Activated naive CD4-positive, alpha-beta T cell treated with anti-CD3 and anti-CD28 coated beads, Interleukin-2, amount 50 U/mL, for 72 hours (primary cell): ENCODE measurements at regions not wholly inside any gene's neighbourhood (a gene's known extent, or its start where the extent isn't known, plus 50 kb on each side); places are given as distances from the start of the nearest gene placed in this dataset.
"Not testable (repeated sequence)": the region's sequence is repeated elsewhere in the genome, so short reads cannot be mapped to it uniquely, and the experiment has no call there.

ENCODE experiments used
- ATAC-seq, 2 donors: fragments of 150-1000 bp; cut with Tn5 transposase; 2 replicates each; pipeline ENCODE4 v1.10.0; 2021; ENCODE audit warnings: mild to moderate bottlenecking in 2 of 2, moderate library complexity in 2 of 2
- DNase-seq, 2 donors: peaks; one replicate each; pipeline ENCODE4 v3.0.0; 2021 to 2022; ENCODE audit warnings: low spot score in 2 of 2
- H3K27ac Mint-ChIP-seq, 2 donors: one replicate each; pipeline ENCODE4 v1.8.0; 2022; ENCODE audit warnings: mild to moderate bottlenecking in 2 of 2, mixed read lengths in 2 of 2
- H3K36me3 Mint-ChIP-seq, 2 donors: one replicate each; pipeline ENCODE4 v1.8.0; 2022; ENCODE audit warnings: mixed read lengths in 2 of 2
- H3K9me3 Mint-ChIP-seq, 2 donors: one replicate each; pipeline ENCODE4 v1.8.0; 2022; ENCODE audit warnings: mixed read lengths in 2 of 2

DNA sequence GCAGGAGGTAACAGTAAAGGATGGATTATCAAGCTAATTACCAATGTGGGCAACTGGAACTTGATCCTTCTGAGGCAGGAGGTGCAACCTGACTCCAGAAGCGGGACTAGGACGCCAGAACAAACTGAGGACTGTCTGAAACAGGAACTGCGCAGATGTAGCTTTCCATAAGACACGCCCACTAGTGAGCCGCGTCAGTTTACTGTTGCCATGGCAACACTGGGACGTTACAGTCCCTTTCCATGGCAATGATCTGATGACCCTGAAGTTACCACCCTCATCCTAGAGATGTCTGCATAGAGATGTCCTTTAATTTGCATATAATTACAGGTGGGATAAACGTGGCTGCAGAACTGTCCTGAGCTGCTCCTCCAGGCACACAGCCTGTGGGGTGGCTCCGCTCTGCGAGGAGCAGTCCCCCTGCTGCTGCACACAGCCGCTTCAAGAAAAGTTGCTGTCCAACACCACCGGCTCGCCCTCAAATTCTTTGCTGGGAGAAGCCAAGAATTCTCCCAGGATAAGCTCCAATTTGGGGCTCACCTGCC lies 816.6 kb downstream of the UQCRFS1 start:
- peaks cover 0 to 6% of the 10 kb centered on the region in 2 donors for H3K36me3 Mint-ChIP-seq
- ATAC-seq (no peak), DNase-seq (no peak)
- no peak overlapping the region for H3K27ac Mint-ChIP-seq
- peaks cover 3 to 7% of the 10 kb centered on the region in 2 donors for H3K9me3 Mint-ChIP-seq

DNA sequence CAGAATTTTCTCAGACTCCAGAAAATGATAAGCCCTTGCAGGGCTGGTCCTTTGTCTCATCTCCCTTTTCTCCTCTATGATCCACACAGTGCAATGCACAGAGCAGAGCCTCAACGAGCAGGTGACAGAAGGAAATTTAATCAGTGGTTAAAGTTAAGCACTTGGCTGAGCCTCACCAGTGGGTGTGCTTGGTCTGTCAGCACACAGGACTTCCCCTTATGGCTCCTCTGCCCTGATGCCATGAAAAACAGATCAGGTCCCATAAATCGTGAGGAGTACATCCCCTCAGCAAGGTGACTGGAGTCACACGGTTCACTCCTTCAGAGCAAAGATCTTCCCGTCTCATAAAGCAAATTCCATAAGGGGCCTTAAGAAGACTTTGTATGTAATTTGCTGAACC lies 818.2 kb downstream of the UQCRFS1 start:
- H3K9me3 Mint-ChIP-seq, result peaks cover 7 to 8% of the 10 kb centered on the region in 2 donors
- no peak overlapping the region for H3K27ac Mint-ChIP-seq
- no peak for ATAC-seq
- DNase-seq, result no peak
- H3K36me3 Mint-ChIP-seq, result peaks cover 0 to 5% of the 10 kb centered on the region in 2 donors

DNA sequence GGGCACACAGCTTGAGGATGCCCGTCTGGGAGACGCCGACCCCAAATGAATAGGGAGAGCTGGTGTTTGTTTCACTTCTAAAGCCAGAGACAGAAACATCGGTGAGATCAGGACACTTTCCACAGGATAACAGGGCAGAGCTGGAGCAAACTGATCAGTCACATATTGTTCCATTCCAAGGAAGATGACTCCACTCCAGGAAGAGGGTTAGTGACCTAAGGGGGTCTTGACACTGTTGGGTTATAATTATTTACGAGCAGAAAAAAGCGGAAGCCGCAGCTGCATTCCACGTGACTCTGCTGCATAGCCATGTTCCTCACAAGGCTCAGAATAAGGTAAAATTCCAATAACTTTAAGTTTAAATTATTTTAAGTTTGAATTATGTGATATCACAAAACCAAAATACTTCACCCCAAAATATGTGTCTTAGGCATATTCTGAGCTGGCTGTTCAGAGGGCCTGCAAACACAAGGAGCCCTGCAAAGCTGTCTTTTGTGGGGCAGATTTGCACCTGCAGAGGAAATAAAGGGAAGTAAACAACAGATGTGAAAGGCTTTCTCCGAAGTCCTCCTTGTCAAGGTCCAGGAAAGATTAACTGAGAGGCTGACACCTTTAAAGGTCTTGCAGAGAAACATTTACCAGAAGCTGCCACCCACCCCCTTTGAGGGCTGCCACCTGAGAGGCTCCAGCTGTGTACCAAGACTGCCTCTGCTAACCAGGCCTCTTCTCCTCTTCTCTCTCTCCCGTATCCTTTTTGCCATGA lies 819.2 kb downstream of the UQCRFS1 start:
- no peak for DNase-seq
- Mint-ChIP-seq H3K9me3 (peaks cover 0 to 12% of the 10 kb centered on the region in 2 donors), H3K27ac (peak overlapping the region in 1 of 2 donors; percentile 68), H3K36me3 (no peaks in the 10 kb centered on the region)
- ATAC-seq, result no peak

DNA sequence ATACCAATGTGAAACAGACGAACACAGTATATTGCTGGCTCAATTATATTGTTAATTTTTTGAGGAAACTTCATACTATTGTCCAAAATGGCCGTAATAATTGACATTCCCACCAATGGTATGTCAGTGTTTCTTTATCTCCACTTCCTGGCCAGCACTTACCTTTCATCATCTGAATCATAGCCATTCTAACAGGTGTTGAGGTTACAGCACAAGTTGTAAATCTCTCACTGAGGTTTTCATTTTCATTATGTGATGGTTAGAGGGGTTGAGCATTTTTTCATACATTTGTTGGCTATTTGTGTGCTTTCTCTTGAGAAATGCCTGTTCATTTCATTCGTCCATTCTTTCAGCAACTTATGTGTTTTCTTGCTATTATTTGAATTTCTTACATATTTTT lies 824.0 kb downstream of the UQCRFS1 start:
- H3K36me3 Mint-ChIP-seq, result peaks cover 0 to 7% of the 10 kb centered on the region in 2 donors
- H3K9me3 Mint-ChIP-seq, result peaks cover 10 to 24% of the 10 kb centered on the region in 2 donors
- no peak for DNase-seq
- peak; percentile 58 to 59 for ATAC-seq
- H3K27ac Mint-ChIP-seq, result no peak overlapping the region

DNA sequence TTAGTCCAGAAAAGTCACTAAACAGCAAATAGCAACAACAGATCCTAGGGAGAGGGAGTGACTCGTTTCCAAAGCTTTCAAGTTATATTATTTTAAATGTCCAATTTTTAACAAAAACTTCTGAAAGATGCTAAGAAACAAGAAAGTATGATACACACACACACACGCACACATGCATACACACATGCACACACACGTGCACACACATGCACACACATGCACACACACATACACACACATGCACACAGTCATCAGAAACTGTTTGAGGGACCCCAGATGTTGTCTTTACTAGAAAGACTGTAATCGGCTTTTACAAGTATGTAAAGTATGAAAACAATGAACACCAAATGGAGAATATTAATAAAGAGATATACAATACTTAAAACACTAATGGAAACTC lies 825.4 kb downstream of the UQCRFS1 start:
- Mint-ChIP-seq H3K9me3 (peaks cover 14 to 24% of the 10 kb centered on the region in 2 donors), H3K27ac (no peak overlapping the region), H3K36me3 (peaks cover 0 to 7% of the 10 kb centered on the region in 2 donors)
- no peak for DNase-seq
- no peak for ATAC-seq

GRCh38 chr19:28386470-28386869 lies 826.5 kb downstream of the UQCRFS1 start:
- peak overlapping the region in 1 of 2 donors; percentile 47 for H3K27ac Mint-ChIP-seq
- peaks cover 14 to 24% of the 10 kb centered on the region in 2 donors for H3K9me3 Mint-ChIP-seq
- peaks cover 0 to 7% of the 10 kb centered on the region in 2 donors for H3K36me3 Mint-ChIP-seq
- DNase-seq (no peak), ATAC-seq (no peak)

DNA sequence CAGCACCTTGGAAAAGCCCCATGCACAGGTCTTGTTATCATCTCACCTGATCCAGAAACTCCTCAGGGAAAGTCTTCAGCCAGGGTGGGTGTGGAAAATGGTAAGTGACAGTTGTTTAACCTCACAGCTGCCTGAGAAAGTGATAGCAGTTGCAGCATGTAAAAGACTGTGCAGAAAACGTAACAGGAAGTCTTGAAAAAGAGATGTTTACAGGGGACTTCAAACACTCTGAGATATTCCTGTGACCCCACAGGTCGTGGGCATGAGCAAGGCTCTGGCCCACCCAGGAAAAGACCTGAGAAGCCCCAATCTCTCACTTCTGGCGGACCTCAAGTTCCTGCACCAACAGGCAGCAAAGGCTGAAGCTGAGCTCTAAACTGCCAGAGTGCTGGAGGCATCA lies 826.9 kb downstream of the UQCRFS1 start:
- H3K27ac Mint-ChIP-seq, result peak overlapping the region in 1 of 2 donors; percentile 47
- peaks cover 0 to 7% of the 10 kb centered on the region in 2 donors for H3K36me3 Mint-ChIP-seq
- no peak for ATAC-seq
- no peak for DNase-seq
- H3K9me3 Mint-ChIP-seq, result peaks cover 14 to 24% of the 10 kb centered on the region in 2 donors

- Mint-ChIP-seq H3K36me3 (peaks cover 0 to under 1% of the 10 kb centered on the region in 2 donors), H3K27ac (no peak overlapping the region), H3K9me3 (peaks cover under 1 to 8% of the 10 kb centered on the region in 2 donors)
- ATAC-seq (no peak), DNase-seq (no peak)
Measured at GRCh38 chr19:28377077-28377476, 835.9 kb downstream of the UQCRFS1 start.

DNA sequence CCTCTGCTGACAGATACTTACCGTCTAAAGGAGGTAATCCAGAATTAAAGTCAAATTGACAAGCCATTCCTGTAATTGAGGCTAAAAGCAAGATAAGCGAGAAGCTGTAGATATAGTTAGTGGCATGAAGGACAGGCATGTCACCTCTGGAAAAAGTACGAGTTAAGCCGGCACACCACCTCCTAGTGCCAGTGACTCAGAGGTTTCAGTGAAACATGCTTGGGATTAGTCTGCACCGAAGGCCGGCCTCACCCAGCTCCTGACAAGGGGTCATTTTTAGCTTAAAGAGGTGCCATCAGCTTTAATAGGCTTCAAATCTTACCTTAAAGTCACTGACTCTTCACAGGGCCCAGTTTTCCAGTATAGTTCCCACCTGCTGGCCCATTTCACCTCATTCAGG lies 838.0 kb downstream of the UQCRFS1 start:
- H3K27ac Mint-ChIP-seq, result no peak overlapping the region
- H3K36me3 Mint-ChIP-seq, result peaks cover 0 to 4% of the 10 kb centered on the region in 2 donors
- DNase-seq (no peak), ATAC-seq (no peak)
- peaks cover 12 to 13% of the 10 kb centered on the region in 2 donors for H3K9me3 Mint-ChIP-seq

DNA sequence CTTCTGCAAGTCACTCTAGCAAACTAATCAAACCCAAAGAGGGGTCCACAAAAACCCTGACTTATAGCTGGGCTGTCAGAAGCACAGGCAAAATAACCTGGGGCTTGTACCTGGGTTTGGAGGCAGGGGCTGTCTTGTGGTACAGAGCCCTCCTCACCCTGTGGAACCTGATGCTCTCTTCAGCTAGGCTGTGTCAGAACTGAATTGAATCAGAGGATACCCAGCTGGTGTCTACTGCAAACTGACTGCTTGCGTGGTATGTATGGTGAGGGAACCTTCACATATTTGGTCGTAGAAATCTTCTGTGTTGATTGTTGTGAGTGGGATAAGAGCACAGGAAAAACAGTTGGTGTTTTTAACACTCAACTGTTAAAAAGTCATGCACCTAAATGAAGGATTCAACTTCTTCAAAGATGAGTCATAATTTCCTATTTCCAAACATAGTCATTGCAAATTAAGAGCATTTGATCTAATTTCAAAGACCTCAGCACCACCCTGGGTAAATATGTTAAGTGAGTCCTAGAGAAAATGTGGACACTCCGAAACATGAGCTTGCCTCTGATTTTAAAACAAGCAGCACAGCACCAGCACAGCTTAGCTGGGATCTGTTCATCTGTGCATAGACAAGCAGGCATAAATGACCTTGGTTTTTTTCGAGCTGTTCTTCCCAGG lies 840.2 kb downstream of the UQCRFS1 start:
- DNase-seq (no peak), ATAC-seq (no peak)
- H3K36me3 Mint-ChIP-seq, result peaks cover 0 to 4% of the 10 kb centered on the region in 2 donors

GRCh38 chr19:28367146-28367545 lies 845.8 kb downstream of the UQCRFS1 start:
- DNase-seq (no peak), ATAC-seq (no peak)
- Mint-ChIP-seq H3K27ac (no peak overlapping the region), H3K36me3 (peaks cover 0 to 4% of the 10 kb centered on the region in 2 donors), H3K9me3 (peaks cover 26 to 28% of the 10 kb centered on the region in 2 donors)

More for the DNA sequence above, 840.2 kb downstream of the UQCRFS1 start:
- Mint-ChIP-seq H3K9me3 (peaks cover 19 to 20% of the 10 kb centered on the region in 2 donors), H3K27ac (no peak overlapping the region)

DNA sequence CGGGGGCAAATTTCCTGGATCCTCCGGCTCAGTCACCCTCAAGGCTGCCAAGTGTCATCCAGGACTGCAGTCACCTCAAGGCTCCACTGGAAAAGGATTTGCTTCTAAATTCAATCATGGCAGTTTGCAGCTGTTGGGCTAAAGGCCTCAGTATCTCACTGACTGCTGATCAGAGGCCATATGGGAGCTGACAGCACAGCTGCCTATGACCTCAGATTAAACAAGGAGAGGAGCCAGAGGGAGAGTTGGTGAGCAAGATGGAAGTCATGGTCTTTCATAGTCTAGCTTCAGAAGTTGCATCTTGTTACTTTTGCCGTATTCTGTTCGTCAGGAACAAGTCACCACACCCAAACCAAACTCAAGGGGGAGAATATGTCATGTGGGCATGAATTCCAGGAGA lies 849.7 kb downstream of the UQCRFS1 start:
- ATAC-seq (no peak), DNase-seq (no peak)
- Mint-ChIP-seq H3K36me3 (no peaks in the 10 kb centered on the region), H3K27ac (no peak overlapping the region), H3K9me3 (peaks cover 14 to 19% of the 10 kb centered on the region in 2 donors)

- no peak for ATAC-seq
- Mint-ChIP-seq H3K36me3 (peaks cover 0 to 5% of the 10 kb centered on the region in 2 donors), H3K9me3 (peaks cover 5 to 15% of the 10 kb centered on the region in 2 donors), H3K27ac (no peak overlapping the region)
- no peak for DNase-seq
Measured at GRCh38 chr19:28359431-28360414, 853.2 kb downstream of the UQCRFS1 start.

- Mint-ChIP-seq H3K27ac (no peak overlapping the region), H3K9me3 (peaks cover 4 to 19% of the 10 kb centered on the region in 2 donors), H3K36me3 (peaks cover 0 to 9% of the 10 kb centered on the region in 2 donors)
- DNase-seq (no peak), ATAC-seq (no peak)
Measured at GRCh38 chr19:28358633-28359032, 854.3 kb downstream of the UQCRFS1 start.

- no peak for DNase-seq
- peaks cover 0 to 20% of the 10 kb centered on the region in 2 donors for H3K9me3 Mint-ChIP-seq
- no peak overlapping the region for H3K27ac Mint-ChIP-seq
Measured at GRCh38 chr19:28351761-28352160, 861.2 kb downstream of the UQCRFS1 start.

GRCh38 chr19:28351321-28351720 lies 861.6 kb downstream of the UQCRFS1 start:
- H3K9me3 Mint-ChIP-seq, result peaks cover 0 to 20% of the 10 kb centered on the region in 2 donors
- H3K36me3 Mint-ChIP-seq, result peaks cover 0 to 22% of the 10 kb centered on the region in 2 donors
- ATAC-seq, H3K27ac Mint-ChIP-seq, DNase-seq: not testable (repeated sequence)

More at GRCh38 chr19:28351761-28352160, 861.2 kb downstream of the UQCRFS1 start:
- peak in 1 of 2 donors; percentile 16 for ATAC-seq
- peaks cover 0 to 22% of the 10 kb centered on the region in 2 donors for H3K36me3 Mint-ChIP-seq
